Stimulated activated naive CD4-positive, alpha-beta T cell (primary cell): ENCODE measurements at regions not wholly inside any gene's neighbourhood (a gene's known extent, or its start where the extent isn't known, plus 50 kb on each side); places are given as distances from the start of the nearest gene placed in this dataset.
"Not testable (repeated sequence)": the region's sequence is repeated elsewhere in the genome, so short reads cannot be mapped to it uniquely, and the experiment has no call there.

ENCODE experiments used
- DNase-seq, 6 experiments: peaks; one replicate each; lab custom pipeline; 2025; lab: John Stamatoyannopoulos, UW

DNA sequence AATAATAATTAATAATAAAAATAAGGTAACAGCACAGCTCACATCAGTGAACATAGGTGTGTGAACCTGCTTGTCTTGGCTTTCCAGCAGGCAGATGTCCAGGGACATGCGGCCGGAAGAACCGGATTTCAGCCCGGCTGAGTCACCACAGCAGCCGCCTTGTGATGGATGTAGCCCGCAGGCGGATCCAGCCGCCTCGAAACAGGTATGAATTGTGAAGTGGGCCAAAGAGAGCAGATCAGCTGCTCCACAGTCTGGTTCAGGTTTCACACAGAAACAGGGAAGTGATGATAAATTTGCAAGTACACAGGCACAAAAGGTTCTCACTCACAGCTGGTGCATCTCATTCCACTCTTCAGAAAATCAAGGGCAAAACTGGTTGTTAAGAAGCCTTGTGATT, 55.1 kb downstream of the ID4 start:
- DNase-seq, result no peak

- DNase-seq, result no peak
These were observed 58.9 kb downstream of the ID4 start for GRCh38 chr6:19895866-19896692.

DNA sequence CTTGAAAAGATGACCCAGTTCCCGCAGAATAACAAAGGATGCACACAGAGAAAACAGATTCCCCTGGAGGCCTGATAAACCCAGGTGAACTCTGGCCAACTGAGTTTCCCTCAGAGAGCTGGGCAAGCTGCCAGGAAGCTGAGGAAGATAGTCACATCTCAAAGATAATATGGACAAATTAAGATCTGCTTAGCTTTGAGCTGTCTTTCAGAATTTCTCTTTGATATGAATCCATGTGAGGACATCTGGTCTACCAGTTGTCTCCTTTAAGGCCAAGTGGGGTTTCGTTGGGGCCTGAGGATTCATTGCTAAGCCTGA, 59.5 kb downstream of the ID4 start:
- no peak for DNase-seq

- no peak for DNase-seq
These were observed 61.1 kb downstream of the ID4 start for GRCh38 chr6:19898141-19898740.

- no peak for DNase-seq
These were observed 65.0 kb downstream of the ID4 start for GRCh38 chr6:19902201-19902600.

DNA sequence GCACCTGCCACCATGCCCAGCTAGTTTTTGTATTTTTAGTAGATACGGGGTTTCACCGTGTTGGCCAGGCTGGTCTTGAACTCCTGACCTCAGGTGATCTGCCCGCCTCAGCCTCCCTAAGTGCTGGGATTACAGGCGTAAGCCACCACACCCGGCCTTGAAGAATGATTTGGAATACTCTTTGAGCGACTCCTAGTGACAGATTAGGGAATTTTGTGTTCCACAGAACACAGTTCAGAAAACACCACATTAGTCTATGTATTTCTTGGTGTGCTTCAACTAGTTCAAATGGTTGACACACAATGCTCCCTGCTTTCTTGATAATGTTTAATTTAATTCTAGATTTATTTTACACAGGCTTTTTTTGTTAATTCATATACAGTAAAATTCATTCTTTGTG, 67.2 kb downstream of the ID4 start:
- not testable (repeated sequence) for DNase-seq

DNA sequence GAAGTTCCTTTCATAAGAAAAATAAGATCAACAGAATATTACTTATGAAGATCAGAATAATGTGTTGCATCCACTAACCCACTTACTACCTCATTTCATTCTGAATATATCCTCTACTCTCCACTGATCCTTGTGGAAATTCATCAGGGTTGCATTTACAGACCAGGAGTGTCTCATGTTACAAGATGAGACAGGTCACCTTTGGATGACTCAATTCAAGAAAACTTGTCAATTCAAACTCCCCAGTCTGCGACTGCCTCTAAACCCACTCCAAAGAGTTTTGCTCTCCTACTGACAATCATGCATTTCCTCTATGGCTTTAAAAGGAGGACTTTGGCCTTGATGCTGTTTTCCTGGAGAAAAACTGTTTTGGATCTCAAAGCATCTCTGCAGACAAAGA, 68.4 kb downstream of the ID4 start:
- no peak for DNase-seq

- DNase-seq, result no peak
These were observed 69.0 kb downstream of the ID4 start for GRCh38 chr6:19906171-19906570.

DNA sequence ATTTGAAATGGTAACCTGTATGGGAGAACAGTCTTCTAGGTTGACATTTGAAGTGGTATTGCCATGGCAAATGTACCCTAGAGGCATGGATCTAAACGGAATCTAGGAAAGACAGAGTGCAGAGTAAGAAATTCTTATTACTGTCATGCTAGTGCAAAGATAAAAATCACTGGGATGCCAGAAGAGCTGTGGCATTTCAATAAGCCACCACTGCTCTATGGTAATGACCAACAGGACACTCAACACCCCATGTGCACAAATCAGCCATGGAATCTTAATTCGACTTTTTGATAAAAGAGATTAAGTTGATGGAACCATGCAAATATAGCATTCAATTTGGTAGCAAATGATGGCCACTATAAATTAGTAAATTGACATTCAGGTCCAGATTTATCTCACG, 74.1 kb downstream of the ID4 start:
- DNase-seq, result no peak

GRCh38 chr6:19918436-19918835, 81.3 kb downstream of the ID4 start:
- no peak for DNase-seq

- no peak for DNase-seq
These were observed 84.6 kb downstream of the ID4 start for GRCh38 chr6:19921786-19922185.

DNA sequence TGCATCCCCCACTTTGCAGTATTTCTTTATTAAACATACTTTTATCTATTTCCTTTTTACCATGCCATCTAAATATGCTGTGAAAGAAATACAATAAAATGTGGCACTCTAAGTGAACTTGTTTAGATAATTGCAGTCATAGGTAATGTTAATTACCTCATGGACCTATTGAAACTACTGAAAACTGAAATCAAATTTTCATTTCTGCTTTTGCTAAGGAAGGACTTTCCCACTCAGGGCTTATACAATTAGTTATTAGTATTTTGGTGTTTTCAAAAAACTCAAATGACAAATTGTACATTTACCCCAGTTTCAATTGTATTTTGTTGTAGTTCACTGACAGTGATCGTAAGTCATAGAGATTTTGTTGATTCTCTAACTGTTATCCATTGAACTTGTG, 88.4 kb downstream of the ID4 start:
- DNase-seq, result no peak

- no peak for DNase-seq
These were observed 91.3 kb downstream of the ID4 start for GRCh38 chr6:19928461-19928860.

DNA sequence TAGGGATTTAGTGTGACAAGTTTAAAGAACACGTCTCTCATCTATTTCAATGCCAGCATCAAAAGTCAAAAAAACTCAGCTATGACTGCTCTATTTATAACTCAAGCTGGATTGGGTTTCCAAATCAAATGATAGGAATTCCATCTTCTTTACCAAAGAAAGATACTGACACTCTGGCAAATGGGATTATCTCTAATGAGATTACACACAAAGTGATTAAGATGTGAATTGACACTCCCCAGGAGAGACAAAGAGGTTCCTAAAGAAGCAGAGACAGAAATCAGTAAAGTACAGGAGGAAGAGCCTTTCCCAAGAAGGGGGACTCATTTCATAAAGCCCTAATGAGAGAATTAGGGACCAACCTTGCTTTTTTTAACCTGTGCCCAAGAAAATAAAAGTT, 92.1 kb downstream of the ID4 start:
- DNase-seq, result no peak

- no peak for DNase-seq
These were observed 97.9 kb downstream of the ID4 start for GRCh38 chr6:19934996-19935591.

- DNase-seq, result not testable (repeated sequence)
These were observed 102.2 kb downstream of the ID4 start for GRCh38 chr6:19939321-19939720.

- DNase-seq, result not testable (repeated sequence)
These were observed 102.8 kb downstream of the ID4 start for GRCh38 chr6:19939926-19940325.

DNA sequence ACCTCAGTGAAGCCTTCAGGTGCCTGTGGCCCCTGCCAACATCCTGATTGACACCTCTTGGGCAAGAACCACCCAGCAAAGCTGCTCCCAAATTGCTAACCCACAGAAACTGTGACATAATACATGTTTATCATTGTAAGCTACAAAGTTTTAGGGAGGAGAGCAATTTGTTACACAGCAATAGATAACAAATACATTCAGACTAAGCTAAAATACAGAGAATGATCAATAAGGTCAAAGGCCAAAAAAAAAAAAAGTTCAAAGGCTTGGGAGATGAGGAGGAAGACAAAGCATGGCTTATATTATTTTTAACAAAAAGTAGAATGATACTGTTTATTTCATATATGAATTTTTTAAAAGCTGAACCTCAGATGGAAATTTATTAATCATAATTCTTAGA, 105.9 kb downstream of the ID4 start:
- DNase-seq, result no peak

DNA sequence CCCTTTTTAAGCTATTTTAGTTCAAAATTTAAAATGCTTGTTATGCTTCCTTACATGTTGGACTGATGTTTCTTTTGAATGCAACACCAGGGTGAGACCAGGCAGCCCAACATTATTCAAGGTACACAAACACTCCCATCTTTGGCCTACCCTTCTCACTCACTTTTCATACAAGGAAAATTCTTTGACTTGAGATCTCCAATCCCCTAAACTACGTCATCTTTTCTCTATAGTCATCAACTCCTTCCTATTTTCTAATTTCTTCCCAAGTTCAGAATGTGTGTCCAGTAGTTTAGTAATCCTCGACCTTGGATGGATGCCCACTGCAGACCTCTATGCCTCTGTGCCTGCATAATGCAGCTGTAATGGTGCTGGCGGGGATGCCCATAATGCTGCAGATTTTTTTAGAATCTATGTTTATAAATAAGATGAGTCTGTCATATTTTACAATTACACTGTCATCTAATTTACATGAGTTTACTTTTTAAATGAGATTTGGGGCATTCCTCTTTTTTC, 108.7 kb downstream of the ID4 start:
- DNase-seq, result no peak

DNA sequence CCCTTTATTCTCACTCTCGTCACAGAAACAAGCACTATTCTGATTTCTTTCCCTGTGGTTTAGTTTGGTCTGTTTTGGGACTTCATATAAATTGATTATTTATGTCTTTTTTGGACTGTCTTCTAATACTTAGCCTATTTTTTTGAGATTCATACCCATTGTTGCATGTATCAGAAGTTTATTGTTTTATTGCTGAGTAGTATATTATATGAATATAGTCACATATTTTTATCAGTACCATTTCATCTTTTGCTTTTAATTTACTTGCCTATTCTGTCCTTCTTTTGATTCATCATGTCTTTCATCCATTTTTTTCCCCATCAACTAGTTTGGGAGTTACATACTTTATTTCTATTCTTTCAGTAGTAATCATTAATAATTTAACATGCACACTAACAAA, 112.0 kb downstream of the ID4 start:
- no peak for DNase-seq

DNA sequence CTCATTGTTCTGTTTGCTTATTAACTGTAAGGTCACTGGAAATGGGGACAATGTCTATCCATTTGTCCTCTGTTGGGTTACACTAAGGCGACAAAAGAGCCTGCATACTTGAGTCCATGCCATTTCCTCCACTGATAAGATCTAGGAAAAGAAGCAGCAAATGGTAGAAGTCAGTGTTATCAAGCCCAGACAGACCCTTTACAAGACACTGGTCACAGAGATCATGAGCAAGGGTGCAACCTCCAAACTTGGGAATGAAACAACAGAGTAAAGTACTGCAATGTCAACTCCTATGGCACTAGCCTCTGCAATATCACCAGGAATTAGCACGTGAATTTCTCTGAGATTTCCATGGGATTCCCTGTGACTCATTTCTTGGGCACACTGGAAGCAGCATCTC, 126.9 kb downstream of the ID4 start:
- DNase-seq, result no peak

DNA sequence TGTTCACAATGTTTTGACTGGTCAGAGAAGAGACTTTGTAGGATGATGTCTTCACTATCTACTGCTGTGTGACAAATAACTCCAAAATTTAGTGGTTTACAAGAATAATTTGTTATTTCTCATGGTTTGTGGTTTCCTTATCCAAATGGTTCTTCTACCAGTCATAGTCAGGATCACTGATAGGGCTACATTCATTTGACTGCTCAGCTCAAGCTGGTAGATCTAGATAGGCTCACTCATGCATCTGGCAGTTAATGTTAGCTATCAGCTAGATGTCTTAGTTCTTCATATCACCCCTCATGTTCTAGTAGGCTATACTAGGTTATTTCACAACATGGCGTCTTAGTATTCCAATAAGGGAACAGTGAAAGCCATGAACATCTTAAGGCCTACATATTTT, 131.0 kb downstream of the ID4 start:
- DNase-seq, result no peak

GRCh38 chr6:19972221-19972620, 135.1 kb downstream of the ID4 start:
- DNase-seq, result no peak
